ENCODE measurements at regions not wholly inside any gene's neighbourhood (a gene's known extent, or its start where the extent isn't known, plus 50 kb on each side); places are given as distances from the start of the nearest gene placed in this dataset.

GRCh38 chr11:19329970-19330369 lies 89.2 kb upstream of the E2F8 start:
- Histone ChIP-seq H3K36me3 (ENCODE audit: control insufficient read depth, low read length) (no peaks in the 10 kb centered on the region), H3K9me2 (replicated peaks; ENCODE audit: control insufficient read depth, low read length) (no peaks in the 10 kb centered on the region), H3K9me3 (ENCODE audit: control insufficient read depth, insufficient read depth, low read length) (no peaks in the 10 kb centered on the region; the same call in 1 of the 2 replicates), H3K79me2 (ENCODE audit: control insufficient read depth, low read length) (no peaks in the 10 kb centered on the region), H3K4me2 (ENCODE audit: low read length) (no peak overlapping the region), H3K27me3 (ENCODE audit: control insufficient read depth, low read length) (peaks cover 5% of the 10 kb centered on the region; the same call in 1 of the 2 replicates), H4K20me1 (ENCODE audit: control insufficient read depth, insufficient read depth, low read depth, low read length) (no peaks in the 10 kb centered on the region), H3K27ac (ENCODE audit: low read depth, low read length) (no peak overlapping the region), H3K4me3 (ENCODE audit: low read length) (no peak overlapping the region), H3K4me1 (ENCODE audit: control insufficient read depth, low read length) (0 out of 2 replicates have a peak, but pooled peaks cover 4% of the 10 kb centered on the region), H3F3A (ENCODE audit: control insufficient read depth, insufficient read depth) (no peaks in the 10 kb centered on the region)
- no peak for TF ChIP-seq EZH2phosphoT487 (IDR thresholded peaks at IDR 0.05; ENCODE audit: borderline replicate concordance, low read length)
- TF ChIP-seq, protein P1, sequence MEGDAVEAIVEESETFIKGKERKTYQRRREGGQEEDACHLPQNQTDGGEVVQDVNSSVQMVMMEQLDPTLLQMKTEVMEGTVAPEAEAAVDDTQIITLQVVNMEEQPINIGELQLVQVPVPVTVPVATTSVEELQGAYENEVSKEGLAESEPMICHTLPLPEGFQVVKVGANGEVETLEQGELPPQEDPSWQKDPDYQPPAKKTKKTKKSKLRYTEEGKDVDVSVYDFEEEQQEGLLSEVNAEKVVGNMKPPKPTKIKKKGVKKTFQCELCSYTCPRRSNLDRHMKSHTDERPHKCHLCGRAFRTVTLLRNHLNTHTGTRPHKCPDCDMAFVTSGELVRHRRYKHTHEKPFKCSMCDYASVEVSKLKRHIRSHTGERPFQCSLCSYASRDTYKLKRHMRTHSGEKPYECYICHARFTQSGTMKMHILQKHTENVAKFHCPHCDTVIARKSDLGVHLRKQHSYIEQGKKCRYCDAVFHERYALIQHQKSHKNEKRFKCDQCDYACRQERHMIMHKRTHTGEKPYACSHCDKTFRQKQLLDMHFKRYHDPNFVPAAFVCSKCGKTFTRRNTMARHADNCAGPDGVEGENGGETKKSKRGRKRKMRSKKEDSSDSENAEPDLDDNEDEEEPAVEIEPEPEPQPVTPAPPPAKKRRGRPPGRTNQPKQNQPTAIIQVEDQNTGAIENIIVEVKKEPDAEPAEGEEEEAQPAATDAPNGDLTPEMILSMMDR (IDR thresholded peaks at IDR 0.05; ENCODE audit: low read depth, low read length, poor library complexity, severe bottlenecking), result no peak

DNA sequence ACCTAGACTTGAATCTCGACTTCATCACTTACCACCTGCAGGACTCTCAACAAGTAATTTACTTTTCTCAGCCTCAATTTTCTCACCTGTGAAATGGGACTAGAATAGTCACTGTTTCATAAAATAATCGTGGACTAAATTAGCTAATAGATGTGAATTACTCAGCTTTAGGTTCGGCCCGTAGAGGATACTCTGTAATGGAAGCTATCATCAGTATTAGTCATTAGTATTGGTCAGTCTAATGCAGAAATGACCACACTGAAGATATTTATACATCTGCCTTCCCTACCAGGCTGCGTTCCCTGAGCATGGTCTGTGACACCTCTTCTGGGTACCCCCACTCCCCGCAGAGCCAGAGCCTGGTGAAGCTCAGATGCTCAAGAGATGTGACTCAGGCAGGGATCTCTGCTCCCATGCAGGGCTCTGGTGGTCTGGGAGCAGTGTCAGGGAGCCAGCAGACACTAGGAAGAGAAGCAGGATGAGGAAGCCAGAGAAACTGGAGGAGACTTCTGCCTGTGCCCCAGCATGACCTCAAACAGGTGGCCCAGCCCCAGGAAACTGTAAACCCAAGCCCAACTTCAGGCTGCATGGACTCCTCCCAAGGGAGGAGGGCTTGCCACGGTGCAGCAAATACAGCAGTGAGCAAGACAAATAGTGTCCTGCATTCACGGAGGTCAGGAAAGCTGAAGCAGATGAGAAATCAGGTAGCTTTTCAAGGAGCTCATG lies 88.0 kb upstream of the E2F8 start:
- H3K4me3 ChIP-seq (ENCODE audit: low read length), result no peak overlapping the region

GRCh38 chr11:19327280-19327679 lies 86.5 kb upstream of the E2F8 start:
- Histone ChIP-seq H3F3A (ENCODE audit: control insufficient read depth, insufficient read depth) (no peaks in the 10 kb centered on the region), H4K20me1 (ENCODE audit: control insufficient read depth, insufficient read depth, low read depth, low read length) (no peaks in the 10 kb centered on the region), H3K79me2 (ENCODE audit: control insufficient read depth, low read length) (no peaks in the 10 kb centered on the region), H3K9me3 (ENCODE audit: control insufficient read depth, insufficient read depth, low read length) (no peaks in the 10 kb centered on the region; the same call in 1 of the 2 replicates), H3K4me1 (ENCODE audit: control insufficient read depth, low read length) (0 out of 2 replicates have a peak, but pooled peaks cover 6% of the 10 kb centered on the region), H3K4me3 (ENCODE audit: low read length) (no peak overlapping the region), H3K9me2 (replicated peaks; ENCODE audit: control insufficient read depth, low read length) (no peaks in the 10 kb centered on the region), H3K27ac (ENCODE audit: low read depth, low read length) (no peak overlapping the region), H3K36me3 (ENCODE audit: control insufficient read depth, low read length) (no peaks in the 10 kb centered on the region), H3K4me2 (ENCODE audit: low read length) (no peak overlapping the region), H3K27me3 (ENCODE audit: control insufficient read depth, low read length) (peaks cover 12% of the 10 kb centered on the region)
- TF ChIP-seq EZH2phosphoT487 (IDR thresholded peaks at IDR 0.05; ENCODE audit: borderline replicate concordance, low read length), result no peak
- TF ChIP-seq, protein P1 (IDR thresholded peaks at IDR 0.05; ENCODE audit: low read depth, low read length, poor library complexity, severe bottlenecking), result no peak

More for the DNA sequence above, 88.0 kb upstream of the E2F8 start:
- Histone ChIP-seq H3K27me3 (ENCODE audit: control insufficient read depth, low read length) (peaks cover 6% of the 10 kb centered on the region), H3K79me2 (ENCODE audit: control insufficient read depth, low read length) (no peaks in the 10 kb centered on the region), H3K9me2 (replicated peaks; ENCODE audit: control insufficient read depth, low read length) (no peaks in the 10 kb centered on the region), H3K4me1 (ENCODE audit: control insufficient read depth, low read length) (0 out of 2 replicates have a peak, but pooled peaks cover 6% of the 10 kb centered on the region), H3K9me3 (ENCODE audit: control insufficient read depth, insufficient read depth, low read length) (no peaks in the 10 kb centered on the region; the same call in 1 of the 2 replicates), H3K4me2 (ENCODE audit: low read length) (no peak overlapping the region), H3F3A (ENCODE audit: control insufficient read depth, insufficient read depth) (no peaks in the 10 kb centered on the region), H3K36me3 (ENCODE audit: control insufficient read depth, low read length) (no peaks in the 10 kb centered on the region), H4K20me1 (ENCODE audit: control insufficient read depth, insufficient read depth, low read depth, low read length) (no peaks in the 10 kb centered on the region), H3K27ac (ENCODE audit: low read depth, low read length) (no peak overlapping the region)
- no peak for TF ChIP-seq EZH2phosphoT487 (IDR thresholded peaks at IDR 0.05; ENCODE audit: borderline replicate concordance, low read length)
- TF ChIP-seq, protein P1 (IDR thresholded peaks at IDR 0.05; ENCODE audit: low read depth, low read length, poor library complexity, severe bottlenecking), result no peak
